ENCODE measurements at regions not wholly inside any gene's neighbourhood (a gene's known extent, or its start where the extent isn't known, plus 50 kb on each side); places are given as distances from the start of the nearest gene placed in this dataset.
"Not testable (repeated sequence)": the region's sequence is repeated elsewhere in the genome, so short reads cannot be mapped to it uniquely, and the experiment has no call there.

GRCh38 chr13:18710673-18711072 is 471.0 kb downstream of the TUBA3C start:
- not testable (repeated sequence) for TF ChIP-seq CTCF, POLR2A (IDR thresholded peaks at IDR 0.05)
